Ectodermal cell (in vitro differentiated cells): ENCODE measurements at regions not wholly inside any gene's neighbourhood (a gene's known extent, or its start where the extent isn't known, plus 50 kb on each side); places are given as distances from the start of the nearest gene placed in this dataset.
"Not testable (repeated sequence)": the region's sequence is repeated elsewhere in the genome, so short reads cannot be mapped to it uniquely, and the experiment has no call there.

Source experiments
- H3K27ac ChIP-seq: 2 replicates; pipeline ENCODE4 v1.7.0; 2013; ENCODE audit warnings: mild to moderate bottlenecking, low read depth, low read length; ENCODE audit not compliant: insufficient read depth, poor library complexity, severe bottlenecking
- H3K27me3 ChIP-seq: 2 replicates; pipeline ENCODE4 v1.7.0; 2013; ENCODE audit warnings: mild to moderate bottlenecking, low read length; ENCODE audit not compliant: insufficient read depth, control insufficient read depth, poor library complexity, severe bottlenecking
- H3K36me3 ChIP-seq: one replicate; pipeline ENCODE4 v1.7.0; 2013; ENCODE audit warnings: low read length; ENCODE audit not compliant: control insufficient read depth, insufficient read depth
- H3K4me1 ChIP-seq: one replicate; pipeline ENCODE4 v1.7.0; 2013; ENCODE audit warnings: low read length; ENCODE audit not compliant: control insufficient read depth, insufficient read depth
- H3K4me3 ChIP-seq: 2 replicates; pipeline ENCODE4 v1.7.0; 2013; ENCODE audit warnings: low read depth, low read length, control low read depth; ENCODE audit not compliant: insufficient read depth
- H3K9me3 ChIP-seq: 2 replicates; pipeline ENCODE4 v1.7.0; 2013; ENCODE audit warnings: mild to moderate bottlenecking, low read length, moderate library complexity; ENCODE audit not compliant: control insufficient read depth
- WGBS, 2 experiments: methylation state at CpG; one replicate each; pipeline ENCODE4 v1.1.7; 2013; ENCODE audit warnings: missing lambda C conversion rate in 2 of 2; 5-methylcytosine and 5-hydroxymethylcytosine counted together

DNA sequence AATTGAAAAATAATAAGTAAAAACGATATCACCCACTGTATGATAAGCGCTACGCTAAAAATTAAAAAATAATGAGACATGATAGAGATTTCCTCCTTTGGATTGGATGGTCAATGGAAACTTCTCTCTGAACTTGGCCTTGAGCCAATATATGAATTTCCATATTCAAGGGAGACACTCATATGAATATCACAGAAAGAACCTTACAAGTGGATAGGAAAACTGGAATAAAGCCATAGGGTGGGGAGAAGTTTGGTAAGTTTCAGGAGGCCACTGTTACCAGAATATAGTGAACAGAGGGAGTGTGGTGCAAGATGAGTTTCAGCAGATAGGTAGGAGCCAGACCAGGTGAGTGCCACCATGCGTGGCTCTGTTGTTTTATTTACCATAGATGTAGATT is 147.2 kb downstream of the SEM1 start:
- 40 to 57% methylated on average over 2 to 3 of the region's 4 CpGs for WGBS, 2 experiments
- H3K27ac ChIP-seq = no peak overlapping the region
- H3K36me3 ChIP-seq = no peaks in the 10 kb centered on the region
- no peaks in the 10 kb centered on the region for H3K27me3 ChIP-seq
- no peaks in the 10 kb centered on the region for H3K9me3 ChIP-seq
- no peaks in the 10 kb centered on the region for H3K4me1 ChIP-seq
- no peak overlapping the region for H3K4me3 ChIP-seq

GRCh38 chr7:96561892-96562291 is 147.8 kb downstream of the SEM1 start:
- Histone ChIP-seq H3K27ac (no peak overlapping the region), H3K36me3 (no peaks in the 10 kb centered on the region), H3K4me3 (no peak overlapping the region), H3K27me3 (no peaks in the 10 kb centered on the region), H3K9me3 (no peaks in the 10 kb centered on the region), H3K4me1 (no peaks in the 10 kb centered on the region)
- WGBS, 2 experiments = 100% methylated on average over 1 of the region's 1 CpG; no CpG with 5 or more reads in 1 of the 2 experiments

- no peaks in the 10 kb centered on the region for H3K27me3 ChIP-seq
- H3K27ac ChIP-seq = no peak overlapping the region
- no peaks in the 10 kb centered on the region for H3K9me3 ChIP-seq
- H3K36me3 ChIP-seq = no peaks in the 10 kb centered on the region
- no peak overlapping the region for H3K4me3 ChIP-seq
- WGBS, 2 experiments = 96 to 98% methylated on average over 2 of the region's 2 CpGs
- H3K4me1 ChIP-seq = no peaks in the 10 kb centered on the region
Measured at GRCh38 chr7:96558530-96558929, 151.1 kb downstream of the SEM1 start.

DNA sequence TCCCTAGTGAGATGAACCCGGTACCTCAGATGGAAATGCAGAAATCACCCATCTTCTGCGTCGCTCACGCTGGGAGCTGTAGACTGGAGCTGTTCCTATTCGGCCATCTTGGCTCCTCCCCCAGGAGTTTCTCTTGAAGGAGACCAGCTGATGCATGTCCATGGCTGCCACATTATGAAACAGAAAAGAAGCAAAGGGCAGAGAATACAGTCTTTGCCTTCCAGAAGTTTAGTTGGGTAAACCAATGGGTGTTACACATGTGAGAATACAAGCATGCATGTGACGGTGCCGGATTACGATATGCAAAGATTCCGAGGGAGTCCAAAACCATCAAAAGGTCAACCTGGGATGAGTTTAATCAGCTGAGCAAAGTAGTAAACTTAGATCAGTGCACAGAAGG is 151.6 kb downstream of the SEM1 start:
- H3K4me3 ChIP-seq = no peak overlapping the region
- WGBS, 2 experiments = 91 to 96% methylated on average over 9 of the region's 9 CpGs
- H3K9me3 ChIP-seq = no peaks in the 10 kb centered on the region
- no peak overlapping the region for H3K27ac ChIP-seq
- no peaks in the 10 kb centered on the region for H3K4me1 ChIP-seq
- no peaks in the 10 kb centered on the region for H3K27me3 ChIP-seq
- H3K36me3 ChIP-seq = no peaks in the 10 kb centered on the region

DNA sequence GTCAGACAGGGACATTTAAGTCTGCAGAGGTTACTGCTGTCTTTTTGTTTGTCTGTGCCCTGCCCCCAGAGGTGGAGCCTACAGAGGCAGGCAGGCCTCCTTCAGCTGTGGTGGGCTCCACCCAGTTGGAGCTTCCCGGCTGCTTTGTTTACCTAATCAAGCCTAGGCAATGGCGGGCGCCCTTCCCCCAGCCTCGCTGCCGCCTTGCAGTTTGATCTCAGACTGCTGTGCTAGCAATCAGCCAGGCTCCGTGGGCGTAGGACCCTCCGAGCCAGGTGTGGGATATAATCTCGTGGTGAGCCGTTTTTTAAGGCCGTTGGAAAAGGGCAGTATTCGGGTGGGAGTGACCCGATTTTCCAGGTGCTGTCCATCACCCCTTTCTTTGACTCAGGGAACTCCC is 152.0 kb downstream of the SEM1 start:
- not testable (repeated sequence) for H3K27me3 ChIP-seq, H3K27ac ChIP-seq, H3K4me3 ChIP-seq, H3K36me3 ChIP-seq, H3K4me1 ChIP-seq, H3K9me3 ChIP-seq
- 60 to 72% methylated on average over 13 of the region's 13 CpGs for WGBS, 2 experiments

DNA sequence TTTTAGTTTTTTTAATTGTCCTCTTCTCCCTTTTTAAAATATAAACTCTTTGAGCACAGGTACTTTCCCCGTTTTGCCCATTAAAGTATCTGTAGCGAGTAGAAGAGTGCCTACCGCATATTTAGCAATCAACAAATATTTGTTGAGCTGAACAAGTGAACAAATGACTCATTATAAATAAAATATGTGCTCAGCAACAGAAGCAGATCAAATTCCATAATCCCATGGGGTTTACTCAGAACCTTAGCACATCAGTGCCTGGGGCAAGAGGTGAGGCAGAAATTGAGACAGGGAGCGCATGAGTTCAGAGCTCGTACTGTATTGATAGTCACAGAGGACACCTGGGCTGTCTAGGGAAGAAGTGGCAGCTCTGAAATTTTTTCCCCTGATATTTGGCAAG is 161.0 kb downstream of the SEM1 start:
- Histone ChIP-seq H3K27me3 (no peaks in the 10 kb centered on the region), H3K9me3 (no peaks in the 10 kb centered on the region), H3K36me3 (no peaks in the 10 kb centered on the region), H3K4me1 (peaks cover 8% of the 10 kb centered on the region), H3K27ac (no peak overlapping the region), H3K4me3 (no peak overlapping the region)
- 95% methylated on average over 3 to 5 of the region's 5 CpGs for WGBS, 2 experiments

- no peaks in the 10 kb centered on the region for H3K27me3 ChIP-seq
- 94 to 96% methylated on average over 3 of the region's 3 CpGs for WGBS, 2 experiments
- H3K36me3 ChIP-seq = no peaks in the 10 kb centered on the region
- no peak overlapping the region for H3K4me3 ChIP-seq
- H3K4me1 ChIP-seq = peaks cover 8% of the 10 kb centered on the region
- H3K27ac ChIP-seq = no peak overlapping the region
- no peaks in the 10 kb centered on the region for H3K9me3 ChIP-seq
Measured at GRCh38 chr7:96547371-96547811, 162.3 kb downstream of the SEM1 start.

- H3K36me3 ChIP-seq = no peaks in the 10 kb centered on the region
- H3K4me1 ChIP-seq = peaks cover 8% of the 10 kb centered on the region
- H3K27ac ChIP-seq = no peak overlapping the region
- no peak overlapping the region for H3K4me3 ChIP-seq
- H3K9me3 ChIP-seq = no peaks in the 10 kb centered on the region
- H3K27me3 ChIP-seq = no peaks in the 10 kb centered on the region
- WGBS, 2 experiments = 100% methylated on average over 2 of the region's 2 CpGs; no CpG with 5 or more reads in 1 of the 2 experiments
Measured at GRCh38 chr7:96546426-96546825, 163.2 kb downstream of the SEM1 start.

- H3K4me1 ChIP-seq = no peaks in the 10 kb centered on the region
- no CpG with 5 or more reads among the region's 1 CpG for WGBS, 2 experiments
- no peak overlapping the region for H3K4me3 ChIP-seq
- no peaks in the 10 kb centered on the region for H3K27me3 ChIP-seq
- no peak overlapping the region for H3K27ac ChIP-seq
- no peaks in the 10 kb centered on the region for H3K36me3 ChIP-seq
- no peaks in the 10 kb centered on the region for H3K9me3 ChIP-seq
Measured at GRCh38 chr7:96539471-96539870, 170.2 kb downstream of the SEM1 start.

- WGBS, 2 experiments = 66 to 74% methylated on average over 2 of the region's 2 CpGs
- Histone ChIP-seq H3K27ac (no peak overlapping the region), H3K4me1 (no peaks in the 10 kb centered on the region), H3K36me3 (no peaks in the 10 kb centered on the region), H3K4me3 (no peak overlapping the region), H3K9me3 (no peaks in the 10 kb centered on the region), H3K27me3 (no peaks in the 10 kb centered on the region)
Measured at GRCh38 chr7:96538632-96539031, 171.0 kb downstream of the SEM1 start.

- H3K4me1 ChIP-seq = no peaks in the 10 kb centered on the region
- H3K27me3 ChIP-seq = no peaks in the 10 kb centered on the region
- H3K36me3 ChIP-seq = no peaks in the 10 kb centered on the region
- H3K9me3 ChIP-seq = no peaks in the 10 kb centered on the region
- H3K27ac ChIP-seq = no peak overlapping the region
- no peak overlapping the region for H3K4me3 ChIP-seq
- 82 to 83% methylated on average over 3 of the region's 3 CpGs for WGBS, 2 experiments
Measured at GRCh38 chr7:96534221-96534620, 175.4 kb downstream of the SEM1 start.
